Mesendoderm (in vitro differentiated cells): ENCODE measurements at regions not wholly inside any gene's neighbourhood (a gene's known extent, or its start where the extent isn't known, plus 50 kb on each side); places are given as distances from the start of the nearest gene placed in this dataset.

Experiments
- DNase-seq: peaks from one replicate; pipeline ENCODE4 v3.0.0; 2013
- H2AK5ac ChIP-seq: 2 replicates; pipeline ENCODE4 v1.6.1; 2013; ENCODE audit warnings: low read length, inconsistent platforms
- H2BK120ac ChIP-seq: 2 replicates; pipeline ENCODE4 v1.6.1; 2013; ENCODE audit warnings: low read depth, mild to moderate bottlenecking, low read length, moderate library complexity, mixed read lengths
- H2BK15ac ChIP-seq: replicated peaks from 2 replicates; pipeline ENCODE4 v1.6.1; 2013; ENCODE audit warnings: low read depth, mild to moderate bottlenecking, moderate library complexity
- H2BK5ac ChIP-seq: 2 replicates; pipeline ENCODE4 v1.6.1; 2013; ENCODE audit warnings: low read length, inconsistent platforms
- H3K18ac ChIP-seq: 2 replicates; pipeline ENCODE4 v1.6.1; 2013; ENCODE audit warnings: mild to moderate bottlenecking, low read length, mixed read lengths
- H3K23ac ChIP-seq: one replicate; pipeline ENCODE4 v1.6.1; 2013; ENCODE audit warnings: low read length
- H3K27ac ChIP-seq: 2 replicates; pipeline ENCODE4 v1.5.1; 2013; ENCODE audit warnings: low read depth, mild to moderate bottlenecking, inconsistent platforms, low read length, moderate library complexity
- H3K27me3 ChIP-seq: 2 replicates; pipeline ENCODE4 v1.6.1; 2013; ENCODE audit warnings: low read length, control low read depth, mild to moderate bottlenecking, inconsistent platforms; ENCODE audit not compliant: insufficient read depth, poor library complexity
- H3K36me3 ChIP-seq: 2 replicates; pipeline ENCODE4 v1.6.1; 2013; ENCODE audit warnings: low read length, inconsistent platforms; ENCODE audit not compliant: control insufficient read depth, insufficient read depth
- H3K4ac ChIP-seq: one replicate; pipeline ENCODE4 v1.6.1; 2013; ENCODE audit warnings: low read depth, mild to moderate bottlenecking, low read length, moderate library complexity
- H3K4me1 ChIP-seq: 2 replicates; pipeline ENCODE4 v1.6.1; 2013; ENCODE audit warnings: low read depth, low read length, inconsistent platforms; ENCODE audit not compliant: control insufficient read depth
- H3K4me2 ChIP-seq: 2 replicates; pipeline ENCODE4 v1.6.1; 2013; ENCODE audit warnings: low read length
- H3K4me3 ChIP-seq: 2 replicates; pipeline ENCODE4 v1.5.1; 2013; ENCODE audit warnings: mild to moderate bottlenecking, low read length
- H3K56ac ChIP-seq: one replicate; pipeline ENCODE4 v1.6.1; 2013; ENCODE audit warnings: low read length
- H3K79me1 ChIP-seq: 2 replicates; pipeline ENCODE4 v1.6.1; 2013; ENCODE audit warnings: low read length, inconsistent platforms
- H3K79me2 ChIP-seq: 2 replicates; pipeline ENCODE4 v1.6.1; 2013; ENCODE audit warnings: mild to moderate bottlenecking, low read length; ENCODE audit not compliant: control insufficient read depth, insufficient read depth
- H3K9ac ChIP-seq: 2 replicates; pipeline ENCODE4 v1.6.1; 2013; ENCODE audit warnings: low read length, inconsistent platforms
- H4K5ac ChIP-seq: one replicate; pipeline ENCODE4 v1.6.1; 2013; ENCODE audit warnings: low read length
- H4K8ac ChIP-seq: one replicate; pipeline ENCODE4 v1.6.1; 2013; ENCODE audit warnings: low read depth, mild to moderate bottlenecking, control low read depth, low read length, moderate library complexity
- WGBS: extraction: QIAGEN DNeasy Blood & Tissue Kit; methylation state at CpG from one replicate; pipeline ENCODE4 v1.1.7; 2013; ENCODE audit warnings: low lambda C conversion rate, missing lambda C conversion rate; ENCODE audit not compliant: insufficient coverage; ENCODE audit errors: extremely low coverage; 5-methylcytosine and 5-hydroxymethylcytosine counted together

DNA sequence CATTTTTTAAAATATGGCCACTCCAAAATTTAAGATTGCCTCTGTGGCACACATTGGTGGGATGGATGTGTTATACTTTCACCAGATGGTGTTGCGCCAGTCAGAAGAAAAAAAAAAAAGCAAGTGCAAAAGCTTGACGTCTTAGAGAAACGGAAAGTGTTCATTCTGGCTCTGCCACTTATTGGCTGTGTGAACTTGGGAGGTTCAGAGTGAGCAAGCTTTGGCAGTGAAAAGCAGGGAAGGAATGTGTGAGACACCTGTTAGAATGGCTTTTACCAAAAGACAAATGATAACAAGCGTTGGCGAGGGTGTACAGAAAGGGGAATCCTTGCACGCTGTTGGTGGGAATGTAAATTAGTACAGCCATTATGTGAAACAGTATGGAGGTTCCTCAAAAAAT lies 298.0 kb downstream of the TMEM114 start:
- Histone ChIP-seq H3K4ac (no peak overlapping the region), H3K4me2 (no peak overlapping the region), H4K8ac (no peak overlapping the region), H3K4me1 (peaks cover 3% of the 10 kb centered on the region), H3K27me3 (no peaks in the 10 kb centered on the region), H2BK5ac (no peak overlapping the region), H2AK5ac (no peak overlapping the region), H3K36me3 (no peaks in the 10 kb centered on the region), H3K56ac (no peak overlapping the region), H2BK120ac (no peak overlapping the region), H3K9ac (no peak overlapping the region), H4K5ac (no peak overlapping the region), H3K79me2 (no peaks in the 10 kb centered on the region), H3K23ac (no peak overlapping the region), H2BK15ac (no peak overlapping the region), H3K79me1 (no peaks in the 10 kb centered on the region), H3K18ac (no peak overlapping the region), H3K27ac (no peak overlapping the region), H3K4me3 (no peak overlapping the region)
- WGBS, result no CpG with 5 or more reads among the region's 6 CpGs
- no peak for DNase-seq

DNA sequence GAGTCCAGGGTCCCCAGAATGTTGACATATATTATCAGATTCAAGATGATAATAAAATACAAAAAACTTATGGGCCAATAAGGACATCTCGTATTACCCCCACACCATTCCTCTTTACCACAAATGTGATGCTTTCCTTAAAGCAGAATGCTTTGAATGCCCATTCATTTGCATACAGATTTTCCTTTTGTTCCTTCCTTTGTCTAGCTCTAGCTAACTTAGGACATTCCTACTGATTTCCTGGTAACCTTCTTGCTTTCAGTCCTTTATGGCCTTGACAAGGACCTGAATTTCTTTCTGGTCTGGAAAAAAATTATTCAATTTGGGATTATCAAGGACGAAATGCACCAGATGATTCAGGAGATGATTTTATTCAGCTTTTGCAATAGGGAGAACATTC lies 304.0 kb downstream of the TMEM114 start:
- no peak overlapping the region for H2AK5ac ChIP-seq
- WGBS, result no CpG with 5 or more reads among the region's 2 CpGs
- H3K4me3 ChIP-seq, result no peak overlapping the region

GRCh38 chr16:8283195-8283594 lies 307.1 kb downstream of the TMEM114 start:
- no peaks in the 10 kb centered on the region for H3K27me3 ChIP-seq
- H3K56ac ChIP-seq, result no peak overlapping the region
- DNase-seq, result no peak
- no peak overlapping the region for H2BK120ac ChIP-seq
- H4K8ac ChIP-seq, result no peak overlapping the region
- H2BK15ac ChIP-seq, result no peak overlapping the region
- no CpG with 5 or more reads among the region's 4 CpGs for WGBS
- H3K4me2 ChIP-seq, result no peak overlapping the region
- no peak overlapping the region for H4K5ac ChIP-seq
- no peak overlapping the region for H3K18ac ChIP-seq
- peaks cover 13% of the 10 kb centered on the region for H3K4me1 ChIP-seq
- H3K9ac ChIP-seq, result no peak overlapping the region
- no peak overlapping the region for H3K4me3 ChIP-seq
- no peak overlapping the region for H3K23ac ChIP-seq
- no peak overlapping the region for H2AK5ac ChIP-seq
- H3K79me2 ChIP-seq, result no peaks in the 10 kb centered on the region
- H3K4ac ChIP-seq, result no peak overlapping the region
- no peak overlapping the region for H3K27ac ChIP-seq
- no peaks in the 10 kb centered on the region for H3K79me1 ChIP-seq
- no peak overlapping the region for H2BK5ac ChIP-seq
- H3K36me3 ChIP-seq, result no peaks in the 10 kb centered on the region

More for the DNA sequence above, 304.0 kb downstream of the TMEM114 start:
- DNase-seq, result no peak
- Histone ChIP-seq H3K56ac (no peak overlapping the region), H3K79me2 (no peaks in the 10 kb centered on the region), H3K23ac (no peak overlapping the region), H3K4me2 (no peak overlapping the region), H3K4me1 (peaks cover 6% of the 10 kb centered on the region), H4K8ac (no peak overlapping the region), H3K36me3 (no peaks in the 10 kb centered on the region), H2BK5ac (no peak overlapping the region), H3K4ac (no peak overlapping the region), H3K9ac (no peak overlapping the region), H4K5ac (no peak overlapping the region), H3K27ac (no peak overlapping the region), H3K79me1 (no peaks in the 10 kb centered on the region), H3K27me3 (no peaks in the 10 kb centered on the region), H3K18ac (no peak overlapping the region), H2BK15ac (no peak overlapping the region), H2BK120ac (no peak overlapping the region)

DNA sequence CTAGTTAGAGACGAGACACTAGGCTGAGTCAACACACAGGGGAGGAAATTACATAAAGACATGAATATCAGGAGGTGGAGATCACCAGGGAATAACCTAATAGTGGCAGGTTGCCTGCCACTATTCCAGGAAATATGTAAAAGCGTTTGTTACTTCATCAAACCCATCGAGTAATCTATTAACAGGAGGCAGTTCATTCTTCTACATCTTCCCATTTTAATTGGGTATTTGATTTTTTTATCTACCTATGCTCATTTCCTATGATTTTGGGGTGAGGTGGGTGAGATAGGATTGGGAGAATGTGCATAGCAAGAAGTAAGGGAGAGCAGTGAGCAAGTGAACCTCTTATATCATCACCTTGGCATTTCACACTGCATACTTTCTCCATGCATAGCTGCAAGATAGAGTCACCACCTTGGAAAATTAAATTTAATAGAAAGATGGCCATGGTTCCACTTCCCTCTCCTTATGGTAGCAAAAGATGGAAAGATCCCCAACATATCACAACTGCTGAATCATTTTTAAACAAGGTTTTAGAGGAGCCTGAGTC lies 312.2 kb downstream of the TMEM114 start:
- Histone ChIP-seq H3K4me1 (peaks cover 8% of the 10 kb centered on the region), H4K5ac (no peak overlapping the region), H4K8ac (no peak overlapping the region), H3K4me2 (no peak overlapping the region), H3K56ac (no peak overlapping the region), H2BK5ac (no peak overlapping the region), H3K18ac (no peak overlapping the region), H3K27me3 (no peaks in the 10 kb centered on the region), H2BK15ac (no peak overlapping the region), H2AK5ac (no peak overlapping the region), H3K9ac (no peak overlapping the region), H3K23ac (no peak overlapping the region), H3K36me3 (no peaks in the 10 kb centered on the region), H2BK120ac (no peak overlapping the region), H3K27ac (no peak overlapping the region), H3K4me3 (no peak overlapping the region), H3K79me2 (no peaks in the 10 kb centered on the region), H3K79me1 (no peaks in the 10 kb centered on the region), H3K4ac (peak overlapping the region; percentile 87)
- WGBS, result no CpG with 5 or more reads among the region's 3 CpGs
- peak; percentile 92 for DNase-seq

DNA sequence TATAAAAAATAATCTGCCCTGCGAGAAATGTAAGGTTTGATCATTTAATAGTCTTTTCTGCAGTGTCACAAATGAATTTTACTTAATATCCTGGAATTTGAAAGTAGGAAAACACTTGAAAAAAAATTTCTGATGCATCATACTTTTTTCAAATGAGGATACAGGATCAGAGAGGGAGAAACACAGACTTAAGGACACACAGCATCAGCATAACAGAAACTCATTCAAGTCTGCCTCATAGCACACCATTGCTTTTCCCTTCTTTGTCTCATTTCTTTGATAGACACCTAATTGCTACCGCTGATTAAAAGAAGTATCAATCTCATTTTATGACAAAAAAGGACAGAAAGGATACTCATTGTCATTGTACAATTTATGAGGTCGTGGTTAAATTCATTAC lies 319.0 kb downstream of the TMEM114 start:
- Histone ChIP-seq H4K8ac (no peak overlapping the region), H3K23ac (no peak overlapping the region), H3K4me2 (no peak overlapping the region), H3K79me2 (no peaks in the 10 kb centered on the region), H2AK5ac (no peak overlapping the region), H3K4me3 (no peak overlapping the region), H2BK15ac (no peak overlapping the region), H3K27me3 (no peaks in the 10 kb centered on the region), H3K4ac (no peak overlapping the region), H3K27ac (no peak overlapping the region), H3K9ac (no peak overlapping the region), H3K36me3 (no peaks in the 10 kb centered on the region), H2BK120ac (no peak overlapping the region), H4K5ac (no peak overlapping the region), H3K79me1 (no peaks in the 10 kb centered on the region), H2BK5ac (no peak overlapping the region), H3K18ac (no peak overlapping the region), H3K56ac (no peak overlapping the region), H3K4me1 (no peaks in the 10 kb centered on the region)
- DNase-seq, result no peak
- no CpG with 5 or more reads among the region's 3 CpGs for WGBS

- no peak overlapping the region for H3K27ac ChIP-seq
- no peak overlapping the region for H3K4ac ChIP-seq
- no peaks in the 10 kb centered on the region for H3K79me2 ChIP-seq
- H4K8ac ChIP-seq, result no peak overlapping the region
- no peak for DNase-seq
- no peak overlapping the region for H3K56ac ChIP-seq
- no peak overlapping the region for H3K4me2 ChIP-seq
- H3K9ac ChIP-seq, result no peak overlapping the region
- no peaks in the 10 kb centered on the region for H3K27me3 ChIP-seq
- no peak overlapping the region for H2BK120ac ChIP-seq
- no peak overlapping the region for H3K18ac ChIP-seq
- no peaks in the 10 kb centered on the region for H3K79me1 ChIP-seq
- H2AK5ac ChIP-seq, result no peak overlapping the region
- no peak overlapping the region for H2BK5ac ChIP-seq
- no peak overlapping the region for H4K5ac ChIP-seq
- no peak overlapping the region for H2BK15ac ChIP-seq
- WGBS, result no CpG with 5 or more reads among the region's 4 CpGs
- no peak overlapping the region for H3K23ac ChIP-seq
- H3K36me3 ChIP-seq, result no peaks in the 10 kb centered on the region
- no peaks in the 10 kb centered on the region for H3K4me1 ChIP-seq
- H3K4me3 ChIP-seq, result no peak overlapping the region
These were observed 328.0 kb downstream of the TMEM114 start for GRCh38 chr16:8262299-8262698.
